NB4 (cell line): ENCODE measurements at regions not wholly inside any gene's neighbourhood (a gene's known extent, or its start where the extent isn't known, plus 50 kb on each side); places are given as distances from the start of the nearest gene placed in this dataset.

Experiments
- DNase-seq: peaks from one replicate; pipeline ENCODE4 v3.0.0; 2010; ENCODE audit warnings: low read depth
- H3K4me3 ChIP-seq: one replicate; pipeline ENCODE4 v1.5.1; 2011; ENCODE audit warnings: mild to moderate bottlenecking, low read depth, low read length, moderate library complexity
- CTCF ChIP-seq: IDR thresholded peaks from one replicate; pipeline ENCODE4 v1.5.1; 2012; ENCODE audit warnings: low read depth, low read length
- MAX ChIP-seq: IDR thresholded peaks from 2 replicates; pipeline ENCODE4 v1.6.1; 2011; ENCODE audit warnings: low read depth, low read length
- MYC ChIP-seq: IDR thresholded peaks from 2 replicates; pipeline ENCODE4 v1.6.1; 2011; ENCODE audit warnings: low read depth, low read length
- POLR2A ChIP-seq: IDR thresholded peaks from 2 replicates; pipeline ENCODE4 v1.6.1; 2011; ENCODE audit warnings: mild to moderate bottlenecking; ENCODE audit not compliant: insufficient read length; ENCODE audit errors: extremely low read depth

GRCh38 chr6:144729502-144729901 lies 444.4 kb downstream of the UTRN start:
- DNase-seq: no peak
- no peak for TF ChIP-seq POLR2A
- TF ChIP-seq MYC: no peak
- TF ChIP-seq MAX: no peak
- no peak for TF ChIP-seq CTCF
- H3K4me3 ChIP-seq: no peak overlapping the region

- no peak for DNase-seq
- TF ChIP-seq MAX (no peak), CTCF (no peak), POLR2A (no peak), MYC (no peak)
- no peak overlapping the region for H3K4me3 ChIP-seq
Measured at GRCh38 chr6:144730088-144730645, 445.0 kb downstream of the UTRN start.

DNA sequence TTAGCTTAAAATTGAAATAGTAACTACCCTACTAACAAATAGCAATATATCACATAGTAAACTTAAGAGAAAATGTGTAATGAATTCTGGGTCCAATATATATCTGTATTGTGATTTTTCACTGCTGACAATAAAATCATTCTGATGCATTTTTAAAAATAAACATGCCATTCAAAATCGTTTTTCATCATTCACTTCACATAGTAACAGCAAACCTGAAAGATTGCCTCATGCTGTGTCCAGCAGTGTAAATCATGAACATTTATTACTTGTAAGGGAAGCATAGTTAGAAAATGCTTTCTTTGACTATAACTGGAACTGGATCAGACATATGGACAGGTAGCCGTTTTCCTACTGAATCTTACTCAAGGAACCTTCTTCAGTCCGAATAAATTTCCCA lies 446.1 kb downstream of the UTRN start:
- TF ChIP-seq CTCF: no peak
- TF ChIP-seq MAX: no peak
- no peak for TF ChIP-seq MYC
- no peak for TF ChIP-seq POLR2A
- no peak for DNase-seq
- no peak overlapping the region for H3K4me3 ChIP-seq

- H3K4me3 ChIP-seq: no peak overlapping the region
- DNase-seq: no peak
- no peak for TF ChIP-seq MYC
- TF ChIP-seq MAX: no peak
- TF ChIP-seq POLR2A: no peak
- TF ChIP-seq CTCF: no peak
Measured at GRCh38 chr6:144736763-144737162, 451.6 kb downstream of the UTRN start.

- TF ChIP-seq MYC (no peak), CTCF (no peak), MAX (no peak), POLR2A (no peak)
- no peak for DNase-seq
- H3K4me3 ChIP-seq: no peak overlapping the region
Measured at GRCh38 chr6:144737998-144738397, 452.9 kb downstream of the UTRN start.

- H3K4me3 ChIP-seq: no peak overlapping the region
- DNase-seq: no peak
- TF ChIP-seq MAX (no peak), CTCF (no peak), POLR2A (no peak), MYC (no peak)
Measured at GRCh38 chr6:144739873-144740272, 454.7 kb downstream of the UTRN start.
